H1 (cell line): ENCODE measurements at regions not wholly inside any gene's neighbourhood (a gene's known extent, or its start where the extent isn't known, plus 50 kb on each side); places are given as distances from the start of the nearest gene placed in this dataset.
"Not testable (repeated sequence)": the region's sequence is repeated elsewhere in the genome, so short reads cannot be mapped to it uniquely, and the experiment has no call there.

ENCODE experiments used
- CTCF ChIA-PET: fragments of 300-600 bp; sonication (Branson Sonifier 250); formaldehyde crosslinking; loops from one replicate; lab custom pipeline; 2021; ENCODE audit not compliant: partially characterized antibody; lab: Charles Lee
- POLR2A ChIA-PET: fragments of 300-600 bp; sonication (Branson Sonifier 250); formaldehyde crosslinking; loops from one replicate; lab custom pipeline; 2021; ENCODE audit warnings: inconsistent platforms; ENCODE audit not compliant: partially characterized antibody; lab: Charles Lee
- DNase-seq, 2 experiments: peaks; one replicate each; pipeline versions ENCODE4 v3.0.0 to v3.0.0-alpha.2; 2010 to 2022; ENCODE audit warnings: low spot score in 2 of 2, low read depth in 1 of 2, mixed read lengths in 1 of 2
- FAIRE-seq: peaks from 2 replicates; lab custom pipeline; 2011; peaks lifted over from hg19 to GRCh38; lab: Jason Lieb, UNC
- H2AFZ ChIP-seq: 2 replicates; pipeline ENCODE4 v1.8.1; 2012; ENCODE audit warnings: low read length, inconsistent platforms
- H2AK5ac ChIP-seq: 2 replicates; pipeline ENCODE4 v1.6.1; 2013; ENCODE audit warnings: low read depth, low read length
- H2BK120ac ChIP-seq: replicated peaks from 2 replicates; pipeline ENCODE3; 2013; ENCODE audit warnings: low read depth, low read length, inconsistent platforms
- H2BK12ac ChIP-seq: 2 replicates; pipeline ENCODE4 v1.6.1; 2013; ENCODE audit warnings: low read depth, low read length
- H2BK15ac ChIP-seq: 2 replicates; pipeline ENCODE4 v1.6.1; 2013; ENCODE audit warnings: low read length
- H2BK20ac ChIP-seq: 2 replicates; pipeline ENCODE4 v1.6.1; 2013; ENCODE audit warnings: low read length
- H2BK5ac ChIP-seq: 2 replicates; pipeline ENCODE4 v1.6.1; 2013; ENCODE audit warnings: low read depth, low read length
- H3K14ac ChIP-seq: 2 replicates; pipeline ENCODE4 v1.6.1; 2013; ENCODE audit warnings: inconsistent platforms; ENCODE audit not compliant: insufficient read length
- H3K18ac ChIP-seq: 2 replicates; pipeline ENCODE4 v1.6.1; 2013; ENCODE audit warnings: low read length; ENCODE audit errors: extremely low read depth
- H3K23ac ChIP-seq: 2 replicates; pipeline ENCODE4 v1.6.1; 2013; ENCODE audit warnings: inconsistent platforms; ENCODE audit not compliant: insufficient read length
- H3K23me2 ChIP-seq: 2 replicates; pipeline ENCODE4 v1.6.1; 2013; ENCODE audit warnings: low read depth, low read length
- H3K27ac ChIP-seq: 2 replicates; pipeline ENCODE4 v1.6.1; 2011; ENCODE audit warnings: low read depth, low read length, inconsistent platforms
- H3K27me3 ChIP-seq, 4 experiments: replicated peaks in 1 of 4; 1 replicate in 1 of 4; 2 replicates in 3 of 4; pipeline versions ENCODE4 v1.6.1 to v1.8.1; 2011 to 2013; ENCODE audit warnings: low read length in 3 of 4, mild to moderate bottlenecking in 3 of 4, inconsistent platforms in 2 of 4, mixed read lengths in 2 of 4, moderate library complexity in 1 of 4; ENCODE audit not compliant: control insufficient read depth in 3 of 4, insufficient read depth in 3 of 4; ENCODE audit errors: extremely low read depth in 1 of 4
- H3K36me3 ChIP-seq, 4 experiments: 2 replicates each; pipeline versions ENCODE4 v1.6.1 to v1.8.1; 2011 to 2013; ENCODE audit warnings: mild to moderate bottlenecking in 4 of 4, low read length in 3 of 4, moderate library complexity in 2 of 4, control low read depth in 1 of 4, inconsistent platforms in 1 of 4; ENCODE audit not compliant: insufficient read depth in 4 of 4, control insufficient read depth in 2 of 4
- H3K4ac ChIP-seq: replicated peaks from 2 replicates; pipeline ENCODE3; 2013; ENCODE audit warnings: low read length, low read depth, mixed read lengths, inconsistent platforms; ENCODE audit not compliant: insufficient read length
- H3K4me1 ChIP-seq, 4 experiments: replicated peaks in 1 of 4; 1 replicate in 1 of 4; 2 replicates in 3 of 4; pipeline versions ENCODE4 v1.6.1 to v1.8.1; 2011 to 2013; ENCODE audit warnings: low read length in 3 of 4, inconsistent platforms in 2 of 4, mixed read lengths in 1 of 4; ENCODE audit not compliant: insufficient read depth in 4 of 4, control insufficient read depth in 3 of 4
- H3K4me2 ChIP-seq, 2 experiments: 2 replicates each; pipeline versions ENCODE4 v1.6.1 to v1.8.1; 2011 to 2013; ENCODE audit warnings: low read depth in 2 of 2, low read length in 2 of 2, control low read depth in 1 of 2, inconsistent platforms in 1 of 2, mild to moderate bottlenecking in 1 of 2; ENCODE audit not compliant: insufficient read depth in 1 of 2
- H3K4me3 ChIP-seq, 4 experiments: fragments of 200-600, 300-600 bp in 1 of 4; sonication (generic), shearing (Covaris generic), sonication (Bioruptor Twin) in 1 of 4; 2 replicates each; pipeline versions ENCODE4 v1.5.1 to v1.8.1; 2011 to 2016; ENCODE audit warnings: low read length in 4 of 4, low read depth in 3 of 4, control low read depth in 2 of 4, inconsistent platforms in 2 of 4, mild to moderate bottlenecking in 2 of 4, mixed read lengths in 1 of 4, moderate library complexity in 1 of 4; ENCODE audit not compliant: insufficient read depth in 2 of 4; ENCODE audit errors: extremely low read depth in 1 of 4
- H3K56ac ChIP-seq: replicated peaks from 2 replicates; pipeline ENCODE3; 2013; ENCODE audit warnings: low read depth, mild to moderate bottlenecking, mixed read lengths, low read length, inconsistent platforms; ENCODE audit not compliant: insufficient read length
- H3K79me1 ChIP-seq: 2 replicates; pipeline ENCODE4 v1.6.1; 2013; ENCODE audit warnings: low read depth, low read length, control low read depth
- H3K79me2 ChIP-seq, 2 experiments: 2 replicates each; pipeline versions ENCODE4 v1.6.1 to v1.8.1; 2012 to 2013; ENCODE audit warnings: low read length in 2 of 2, mild to moderate bottlenecking in 2 of 2, inconsistent platforms in 1 of 2; ENCODE audit not compliant: insufficient read depth in 2 of 2, control insufficient read depth in 1 of 2
- H3K9ac ChIP-seq, 4 experiments: replicated peaks in 1 of 4; 1 replicate in 1 of 4; 2 replicates in 3 of 4; pipeline versions ENCODE4 v1.6.1 to v1.8.1; 2011 to 2013; ENCODE audit warnings: low read depth in 3 of 4, low read length in 3 of 4, control low read depth in 2 of 4, mild to moderate bottlenecking in 2 of 4, moderate library complexity in 2 of 4, inconsistent platforms in 1 of 4; ENCODE audit errors: extremely low read depth in 1 of 4
- H3K9me3 ChIP-seq, 2 experiments: 2 replicates each; pipeline versions ENCODE4 v1.6.1 to v1.8.1; 2012 to 2013; ENCODE audit warnings: mild to moderate bottlenecking in 2 of 2, moderate library complexity in 2 of 2, control low read depth in 1 of 2, inconsistent platforms in 1 of 2, low read depth in 1 of 2, low read length in 1 of 2, mixed read lengths in 1 of 2; ENCODE audit not compliant: insufficient read depth in 2 of 2
- H4K20me1 ChIP-seq, 2 experiments: replicated peaks in 1 of 2; 2 replicates each; pipeline versions ENCODE3 to v1.8.1; 2011 to 2013; ENCODE audit warnings: inconsistent platforms in 2 of 2, low read length in 2 of 2, mild to moderate bottlenecking in 1 of 2; ENCODE audit not compliant: insufficient read depth in 2 of 2, control insufficient read depth in 1 of 2
- H4K5ac ChIP-seq: 2 replicates; pipeline ENCODE4 v1.6.1; 2013; ENCODE audit warnings: low read length, low read depth, mixed read lengths, inconsistent platforms; ENCODE audit not compliant: insufficient read length
- H4K8ac ChIP-seq: 2 replicates; pipeline ENCODE4 v1.8.0; 2013; ENCODE audit warnings: mild to moderate bottlenecking, moderate library complexity, low read length, inconsistent platforms; ENCODE audit not compliant: insufficient read depth; ENCODE audit errors: extremely low read depth
- H4K91ac ChIP-seq: replicated peaks from 2 replicates; pipeline ENCODE3; 2013; ENCODE audit warnings: low read length, mixed read lengths, inconsistent platforms; ENCODE audit not compliant: insufficient read length
- WGBS, 2 experiments: shearing (Covaris generic) in 1 of 2; methylation state at CpG; one replicate each; pipeline versions ENCODE4 v1.1.6 to v1.1.7; 2013 to 2015; ENCODE audit warnings: low lambda C conversion rate in 2 of 2, mixed read lengths in 2 of 2, inconsistent platforms in 1 of 2, low coverage in 1 of 2, missing lambda C conversion rate in 1 of 2; ENCODE audit not compliant: insufficient replicate concordance in 2 of 2, insufficient coverage in 1 of 2, insufficient read length in 1 of 2; ENCODE audit errors: extremely low coverage in 1 of 2, missing lambda C conversion rate in 1 of 2; 5-methylcytosine and 5-hydroxymethylcytosine counted together

GRCh38 chr10:46749470-46749869 is 161.8 kb upstream of the PTPN20 start:
- H3K9ac ChIP-seq, H2BK5ac ChIP-seq, H3K56ac ChIP-seq, H3K4me2 ChIP-seq, H2BK20ac ChIP-seq, H4K5ac ChIP-seq, H3K4me3 ChIP-seq, H3K18ac ChIP-seq, H2BK120ac ChIP-seq, H2AK5ac ChIP-seq, H4K91ac ChIP-seq, H3K79me2 ChIP-seq, H4K20me1 ChIP-seq, H3K27ac ChIP-seq, H3K23ac ChIP-seq, H2BK15ac ChIP-seq, POLR2A ChIA-PET, H3K23me2 ChIP-seq, H3K79me1 ChIP-seq, H2BK12ac ChIP-seq, H4K8ac ChIP-seq, CTCF ChIA-PET, DNase-seq, H3K14ac ChIP-seq, H3K27me3 ChIP-seq, H2AFZ ChIP-seq, H3K4me1 ChIP-seq, H3K4ac ChIP-seq, H3K36me3 ChIP-seq, FAIRE-seq, H3K9me3 ChIP-seq: not testable (repeated sequence)
- 93% methylated on average over 2 of the region's 2 CpGs; no CpG with 5 or more reads in 1 of the 2 experiments for WGBS, 2 experiments

GRCh38 chr10:46753763-46754162 is 157.5 kb upstream of the PTPN20 start:
- H3K23me2 ChIP-seq, DNase-seq, POLR2A ChIA-PET: not testable (repeated sequence)

More at GRCh38 chr10:46753763-46754162, 157.5 kb upstream of the PTPN20 start:
- FAIRE-seq, CTCF ChIA-PET, H3K14ac ChIP-seq, H3K27ac ChIP-seq, H2BK120ac ChIP-seq, H3K9ac ChIP-seq, H3K56ac ChIP-seq, H3K4me1 ChIP-seq, H3K79me1 ChIP-seq, H4K8ac ChIP-seq, H2BK5ac ChIP-seq, H3K4ac ChIP-seq, H2AK5ac ChIP-seq, H3K18ac ChIP-seq, H3K23ac ChIP-seq, H2BK20ac ChIP-seq, H2AFZ ChIP-seq, H3K79me2 ChIP-seq, H3K4me3 ChIP-seq, H2BK15ac ChIP-seq, H3K9me3 ChIP-seq, H3K36me3 ChIP-seq, H4K91ac ChIP-seq, H3K4me2 ChIP-seq, H3K27me3 ChIP-seq, H2BK12ac ChIP-seq, H4K5ac ChIP-seq, H4K20me1 ChIP-seq: not testable (repeated sequence)
- 100% methylated on average over 2 of the region's 5 CpGs; no CpG with 5 or more reads in 1 of the 2 experiments for WGBS, 2 experiments
